Suprapubic skin (tissue), 4 donors: ENCODE measurements at regions not wholly inside any gene's neighbourhood (a gene's known extent, or its start where the extent isn't known, plus 50 kb on each side); places are given as distances from the start of the nearest gene placed in this dataset.

Experiments used
- EP300 ChIP-seq: sonication (generic); formaldehyde crosslinking; IDR thresholded peaks from one replicate; pipeline ENCODE4 v1.6.1; 2017; ENCODE audit warnings: antibody characterized with exemption
- POLR2A ChIP-seq, 2 donors: fragments of 450-650 bp; IDR thresholded peaks; one replicate each; pipeline ENCODE4 v1.6.1; 2017; ENCODE audit warnings: antibody characterized with exemption in 2 of 2, mild to moderate bottlenecking in 2 of 2, moderate library complexity in 2 of 2
- POLR2AphosphoS5 ChIP-seq, 3 donors: sonication (generic); formaldehyde crosslinking; IDR thresholded peaks; one replicate each; pipeline ENCODE4 v1.6.1; 2017; ENCODE audit warnings: antibody characterized with exemption in 3 of 3
- TF ChIP-seq, protein P1 (sequence below), 2 donors: fragments of 200-600 bp in 1 of 2; fragments of 450-650 bp in 1 of 2; sonication (generic) in 1 of 2; IDR thresholded peaks; one replicate each; pipeline ENCODE4 v1.5.1; 2016 to 2019; ENCODE audit warnings: antibody characterized with exemption in 2 of 2, mild to moderate bottlenecking in 1 of 2, moderate library complexity in 1 of 2

- TF ChIP-seq, protein P1, sequence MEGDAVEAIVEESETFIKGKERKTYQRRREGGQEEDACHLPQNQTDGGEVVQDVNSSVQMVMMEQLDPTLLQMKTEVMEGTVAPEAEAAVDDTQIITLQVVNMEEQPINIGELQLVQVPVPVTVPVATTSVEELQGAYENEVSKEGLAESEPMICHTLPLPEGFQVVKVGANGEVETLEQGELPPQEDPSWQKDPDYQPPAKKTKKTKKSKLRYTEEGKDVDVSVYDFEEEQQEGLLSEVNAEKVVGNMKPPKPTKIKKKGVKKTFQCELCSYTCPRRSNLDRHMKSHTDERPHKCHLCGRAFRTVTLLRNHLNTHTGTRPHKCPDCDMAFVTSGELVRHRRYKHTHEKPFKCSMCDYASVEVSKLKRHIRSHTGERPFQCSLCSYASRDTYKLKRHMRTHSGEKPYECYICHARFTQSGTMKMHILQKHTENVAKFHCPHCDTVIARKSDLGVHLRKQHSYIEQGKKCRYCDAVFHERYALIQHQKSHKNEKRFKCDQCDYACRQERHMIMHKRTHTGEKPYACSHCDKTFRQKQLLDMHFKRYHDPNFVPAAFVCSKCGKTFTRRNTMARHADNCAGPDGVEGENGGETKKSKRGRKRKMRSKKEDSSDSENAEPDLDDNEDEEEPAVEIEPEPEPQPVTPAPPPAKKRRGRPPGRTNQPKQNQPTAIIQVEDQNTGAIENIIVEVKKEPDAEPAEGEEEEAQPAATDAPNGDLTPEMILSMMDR (IDR thresholded peaks at IDR 0.05), result no peak
- TF ChIP-seq POLR2A (IDR thresholded peaks at IDR 0.05) (no peak), POLR2AphosphoS5 (IDR thresholded peaks at IDR 0.05) (no peak), EP300 (no peak)
These were observed 251.2 kb upstream of the PMEPA1 start for GRCh38 chr20:57960803-57961575.
